Activated CD4-positive, CD25-positive, alpha-beta regulatory T cell treated with anti-CD3 and anti-CD28 coated beads, Interleukin-2, amount 50 U/mL, for 24 hours (primary cell): ENCODE measurements at regions not wholly inside any gene's neighbourhood (a gene's known extent, or its start where the extent isn't known, plus 50 kb on each side); places are given as distances from the start of the nearest gene placed in this dataset.

Source experiments
- ATAC-seq, 2 donors: fragments of 150-1000 bp; cut with Tn5 transposase; one replicate each; pipeline ENCODE4 v1.10.0; 2021; ENCODE audit warnings: mild to moderate bottlenecking in 1 of 2, moderate library complexity in 1 of 2

GRCh38 chr11:80173371-80174136, 732.7 kb upstream of the TENM4 start:
- no peak for ATAC-seq

GRCh38 chr11:80168796-80169195, 728.0 kb upstream of the TENM4 start:
- no peak for ATAC-seq

- no peak for ATAC-seq
These were observed 726.9 kb upstream of the TENM4 start for GRCh38 chr11:80167766-80168165.

- no peak for ATAC-seq
These were observed 724.9 kb upstream of the TENM4 start for GRCh38 chr11:80165744-80166143.

GRCh38 chr11:80163441-80163840, 722.6 kb upstream of the TENM4 start:
- no peak for ATAC-seq

- no peak for ATAC-seq
These were observed 722.2 kb upstream of the TENM4 start for GRCh38 chr11:80163011-80163410.

GRCh38 chr11:80162387-80162786, 721.6 kb upstream of the TENM4 start:
- ATAC-seq: no peak

GRCh38 chr11:80157447-80157846, 716.6 kb upstream of the TENM4 start:
- no peak for ATAC-seq

GRCh38 chr11:80156062-80156461, 715.2 kb upstream of the TENM4 start:
- no peak for ATAC-seq

- no peak for ATAC-seq
These were observed 714.7 kb upstream of the TENM4 start for GRCh38 chr11:80155412-80156017.

- no peak for ATAC-seq
These were observed 705.4 kb upstream of the TENM4 start for GRCh38 chr11:80146232-80146631.

- no peak for ATAC-seq
These were observed 704.2 kb upstream of the TENM4 start for GRCh38 chr11:80144897-80145594.

GRCh38 chr11:80136991-80137390, 696.2 kb upstream of the TENM4 start:
- no peak for ATAC-seq

- ATAC-seq: no peak
These were observed 688.6 kb upstream of the TENM4 start for GRCh38 chr11:80129396-80129795.

- no peak for ATAC-seq
These were observed 681.4 kb upstream of the TENM4 start for GRCh38 chr11:80122211-80122610.

GRCh38 chr11:80118073-80118472, 677.2 kb upstream of the TENM4 start:
- ATAC-seq: no peak

- no peak for ATAC-seq
These were observed 676.0 kb upstream of the TENM4 start for GRCh38 chr11:80116796-80117195.

- ATAC-seq: no peak
These were observed 668.8 kb upstream of the TENM4 start for GRCh38 chr11:80109652-80110051.

GRCh38 chr11:80109031-80109430, 668.2 kb upstream of the TENM4 start:
- no peak for ATAC-seq

GRCh38 chr11:80107415-80107814, 666.6 kb upstream of the TENM4 start:
- ATAC-seq: no peak

- ATAC-seq: no peak
These were observed 663.4 kb upstream of the TENM4 start for GRCh38 chr11:80104191-80104590.

- ATAC-seq: no peak
These were observed 662.5 kb upstream of the TENM4 start for GRCh38 chr11:80103142-80103859.

- no peak for ATAC-seq
These were observed 656.3 kb upstream of the TENM4 start for GRCh38 chr11:80097146-80097545.
